Stimulated activated CD8-positive, alpha-beta memory T cell treated with anti-CD3 and anti-CD28 coated beads, Interleukin-15, amount 100 ng/mL, for 4 hours (primary cell): ENCODE measurements at regions not wholly inside any gene's neighbourhood (a gene's known extent, or its start where the extent isn't known, plus 50 kb on each side); places are given as distances from the start of the nearest gene placed in this dataset.
"Not testable (repeated sequence)": the region's sequence is repeated elsewhere in the genome, so short reads cannot be mapped to it uniquely, and the experiment has no call there.

Source experiments
- DNase-seq, 2 donors: peaks; one replicate each; pipeline ENCODE4 v3.0.0-alpha.2; 2020; ENCODE audit warnings: low read depth in 2 of 2

DNA sequence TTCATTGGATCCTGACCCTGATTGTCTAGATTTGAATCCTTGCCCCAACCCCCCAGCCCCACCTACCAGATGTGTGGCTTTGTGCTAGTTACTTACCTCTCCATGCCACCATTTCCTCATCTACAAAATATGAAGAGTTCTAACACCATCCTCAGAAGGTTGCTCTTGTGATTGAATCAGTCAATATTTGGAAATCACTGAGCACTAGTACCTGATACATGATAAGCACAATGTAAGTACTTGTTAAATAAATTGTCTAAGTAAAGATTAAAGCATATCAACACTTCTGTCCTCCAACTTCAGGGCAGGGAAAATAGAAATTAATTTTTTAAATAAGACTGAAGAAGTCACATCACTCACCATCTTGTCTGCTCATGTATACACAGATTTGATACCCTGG is 249.6 kb upstream of the KLF3 start:
- DNase-seq: no peak

DNA sequence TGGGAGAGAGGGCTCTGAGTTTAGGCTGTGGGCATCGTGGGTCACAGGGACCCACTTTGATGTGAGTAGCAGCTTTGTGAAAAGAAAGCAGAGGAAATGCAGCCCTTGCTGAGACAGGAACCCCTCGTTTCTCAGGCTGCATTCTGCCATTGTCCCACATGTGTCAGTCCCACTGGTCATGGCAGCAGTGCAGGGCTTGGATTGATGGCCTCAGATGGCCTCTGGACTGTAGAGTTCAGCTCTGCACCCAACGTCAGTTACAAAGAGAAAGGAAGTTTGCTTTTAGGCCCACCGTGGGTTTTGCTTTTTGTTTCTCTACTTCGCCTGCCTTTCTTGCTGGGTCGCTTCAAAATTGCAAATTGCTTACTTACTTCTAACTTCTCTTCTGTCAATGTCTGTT is 248.3 kb upstream of the KLF3 start:
- no peak for DNase-seq

DNA sequence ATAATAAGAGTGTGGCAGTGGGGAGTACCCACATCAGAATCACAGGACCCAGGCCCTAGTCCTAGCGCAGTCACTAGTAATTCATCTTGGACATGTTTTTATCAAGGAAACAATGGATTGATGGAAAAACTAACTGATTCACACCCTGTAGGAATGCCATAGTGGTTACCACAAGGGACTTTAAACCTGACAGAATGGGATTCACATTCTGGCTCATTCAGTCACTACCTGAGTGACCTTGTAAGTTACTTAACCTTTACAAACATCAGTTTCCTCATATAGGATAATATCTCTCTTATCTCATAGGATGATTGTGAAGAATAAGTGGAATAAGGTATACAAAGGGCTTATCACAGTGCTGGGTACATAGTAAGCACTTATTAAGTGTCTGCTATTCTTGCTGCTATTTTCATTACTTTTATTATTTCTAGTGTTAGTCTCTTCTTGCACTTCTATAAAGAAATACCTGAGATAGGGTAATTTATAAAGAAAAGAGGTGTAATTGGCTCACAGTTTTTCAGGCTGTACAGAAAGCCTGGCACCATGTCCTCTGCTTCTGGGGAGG is 247.5 kb upstream of the KLF3 start:
- no peak for DNase-seq

DNA sequence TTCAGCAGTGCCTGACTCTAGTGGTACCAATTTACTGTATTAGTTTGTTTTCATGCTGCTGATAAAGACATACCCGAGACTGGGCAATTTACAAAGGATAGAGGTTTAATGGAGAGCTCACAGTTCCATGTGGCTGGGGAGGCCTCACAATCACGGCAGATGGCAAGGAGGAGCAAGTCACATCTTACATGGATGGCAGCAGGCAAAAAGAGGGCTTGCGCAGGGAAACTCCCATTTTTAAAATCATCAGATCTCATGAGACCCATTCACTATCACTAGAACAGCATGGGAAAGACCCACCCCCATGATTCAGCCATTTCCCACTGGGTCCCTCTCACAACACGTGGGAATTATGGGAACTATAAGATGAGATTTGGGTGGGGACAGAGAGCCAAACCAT is 243.7 kb upstream of the KLF3 start:
- DNase-seq: not testable (repeated sequence)

DNA sequence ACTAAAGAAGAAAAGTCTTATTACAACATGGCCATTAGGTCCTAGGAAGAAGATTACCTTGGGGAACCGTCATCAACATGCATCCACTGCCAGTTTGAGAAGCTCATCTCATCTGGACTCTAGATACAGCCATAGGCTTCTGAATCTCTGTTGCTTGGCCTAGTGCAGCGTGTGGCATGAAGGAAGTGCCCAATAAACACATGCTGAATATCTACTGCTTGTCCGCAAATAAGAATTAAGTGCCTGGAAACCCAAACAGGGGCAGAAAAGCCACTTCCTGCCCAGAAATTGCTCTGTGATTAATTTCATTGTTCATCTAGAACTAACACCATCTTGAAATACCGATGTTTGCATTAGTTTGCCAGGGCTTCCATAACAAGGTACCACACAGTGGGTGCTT is 241.1 kb upstream of the KLF3 start:
- DNase-seq: no peak

DNA sequence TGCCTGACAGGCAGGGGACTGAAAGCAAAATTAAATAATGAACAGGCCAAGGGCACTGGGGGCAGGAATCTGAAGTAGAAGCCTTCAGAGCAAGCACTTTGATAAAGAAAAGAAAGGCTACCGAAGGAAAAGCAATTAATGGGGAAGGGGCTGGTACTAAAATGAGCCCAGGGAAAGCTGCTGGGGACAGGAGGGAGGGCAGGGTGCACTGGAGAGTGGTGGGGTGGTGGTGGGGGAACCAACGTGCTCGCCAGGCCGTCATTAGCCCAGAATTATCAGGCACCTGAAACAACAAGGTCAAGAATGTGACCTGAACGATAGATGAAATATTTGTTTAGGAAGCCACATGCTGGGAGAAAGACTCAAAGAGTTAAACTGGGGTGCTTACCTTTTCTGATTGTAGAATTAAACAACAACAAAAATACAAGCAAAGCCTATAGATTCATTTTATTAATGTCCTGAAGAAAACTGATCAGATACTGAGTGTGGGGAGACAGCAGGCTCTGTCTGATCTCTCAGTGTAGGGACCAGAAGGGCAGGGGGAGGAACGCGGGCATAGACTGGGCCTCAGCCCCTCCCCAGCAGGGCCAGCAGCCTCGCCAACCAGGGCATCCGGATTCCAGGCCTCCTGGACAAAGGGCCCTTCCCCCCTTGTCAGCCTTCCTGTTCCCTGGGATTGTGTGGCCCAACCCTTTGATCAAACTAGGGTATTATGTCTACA is 239.7 kb upstream of the KLF3 start:
- no peak for DNase-seq

DNA sequence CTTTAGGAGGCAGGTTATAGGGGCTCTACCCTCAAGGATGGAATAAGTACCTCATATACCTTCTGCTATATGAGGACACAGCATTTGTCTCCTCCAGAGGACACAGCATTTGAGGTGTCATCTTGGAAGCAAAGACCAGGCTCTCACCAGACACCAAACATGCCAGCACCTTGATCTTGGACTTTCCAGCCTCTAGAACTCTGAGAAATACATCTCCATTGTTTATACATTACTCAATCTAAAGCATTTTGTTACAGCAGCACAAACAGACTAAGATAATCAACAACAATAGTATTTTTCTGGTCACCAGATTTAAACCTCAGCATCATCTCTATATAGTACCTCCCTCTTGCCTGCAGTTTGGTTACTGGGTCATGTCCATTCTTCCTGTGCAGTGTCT is 237.5 kb upstream of the KLF3 start:
- DNase-seq: no peak

DNA sequence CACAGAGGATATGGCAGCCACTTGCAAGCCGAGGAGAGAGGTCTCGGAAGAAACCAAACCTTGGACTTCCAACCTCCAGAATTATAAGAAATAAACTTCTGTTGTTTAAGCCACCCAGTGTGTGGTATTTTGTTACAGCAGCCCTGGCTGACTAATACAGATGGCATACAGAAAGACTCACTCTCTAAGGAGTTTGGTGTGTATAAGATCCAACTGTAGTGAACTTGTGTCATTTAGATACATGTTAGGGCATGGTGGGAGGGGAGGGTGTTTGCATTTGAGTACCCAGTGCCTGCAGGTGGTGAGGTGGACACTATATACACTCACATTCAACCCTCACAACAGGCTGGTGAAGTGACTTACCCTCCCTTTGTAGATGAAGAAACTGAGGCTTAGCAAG is 233.2 kb upstream of the KLF3 start:
- DNase-seq: no peak

DNA sequence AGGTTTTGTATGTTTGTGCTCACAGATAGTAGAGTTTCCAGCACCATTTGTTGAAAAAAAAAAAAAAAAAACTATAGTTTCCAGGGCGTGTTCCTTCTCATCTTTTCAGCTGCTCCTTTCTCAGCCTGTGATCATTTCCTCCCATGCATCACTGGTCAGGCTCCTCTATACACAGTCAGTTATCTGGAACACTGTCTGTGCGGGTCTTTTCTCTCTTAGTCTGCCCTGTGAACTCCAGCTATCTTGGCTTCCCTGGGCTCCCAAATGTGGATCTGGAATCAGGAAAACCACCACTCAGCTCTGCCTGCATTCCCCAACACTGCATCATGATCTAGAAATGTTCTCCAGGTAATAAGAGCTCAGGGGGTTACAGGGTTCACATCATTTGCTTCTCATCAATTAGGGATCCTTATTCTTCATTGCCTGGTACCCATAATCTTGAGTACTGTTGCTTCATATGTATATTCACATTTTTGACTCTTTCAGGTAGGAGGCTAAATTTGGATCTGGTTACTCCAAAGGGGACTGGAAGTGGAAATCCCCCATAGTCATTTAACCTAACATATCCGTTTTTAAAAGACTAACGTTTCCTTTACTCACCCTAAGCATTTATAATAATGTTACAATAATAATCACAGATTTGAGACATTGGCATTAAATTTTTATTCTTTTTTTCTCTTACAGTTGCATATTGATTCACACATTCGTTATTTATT is 221.8 kb upstream of the KLF3 start:
- no peak for DNase-seq

DNA sequence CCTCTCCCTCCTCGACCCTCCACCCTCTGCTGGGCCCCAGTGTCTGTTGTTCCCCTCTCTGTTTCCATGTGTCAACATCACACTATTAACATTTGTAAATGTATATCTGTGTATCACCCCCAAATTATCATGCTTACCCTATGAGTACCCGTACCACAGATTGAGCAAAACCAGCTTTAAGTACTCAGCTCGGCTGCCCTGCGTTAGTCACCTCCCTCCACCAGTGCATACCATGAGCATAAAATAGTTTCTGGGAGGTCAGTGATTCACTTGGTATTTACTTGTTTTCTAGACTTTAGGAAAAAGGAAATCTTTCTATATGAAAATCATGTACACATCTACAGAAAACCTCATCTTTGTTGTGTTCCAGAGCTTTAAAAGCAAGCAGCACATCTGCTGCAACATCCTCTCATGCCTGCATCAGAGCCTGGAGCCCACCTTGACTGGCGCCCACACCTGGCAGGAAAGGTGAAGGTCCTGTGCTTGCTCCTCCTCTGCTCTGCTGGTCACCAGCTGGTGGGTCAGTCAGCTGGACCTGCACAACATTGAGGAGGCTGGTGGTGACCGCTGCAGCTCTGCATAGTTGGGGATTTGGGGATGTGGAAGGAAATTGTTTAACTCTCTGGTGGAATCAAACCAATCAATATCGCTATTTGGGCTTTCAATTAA is 214.4 kb upstream of the KLF3 start:
- no peak for DNase-seq

DNA sequence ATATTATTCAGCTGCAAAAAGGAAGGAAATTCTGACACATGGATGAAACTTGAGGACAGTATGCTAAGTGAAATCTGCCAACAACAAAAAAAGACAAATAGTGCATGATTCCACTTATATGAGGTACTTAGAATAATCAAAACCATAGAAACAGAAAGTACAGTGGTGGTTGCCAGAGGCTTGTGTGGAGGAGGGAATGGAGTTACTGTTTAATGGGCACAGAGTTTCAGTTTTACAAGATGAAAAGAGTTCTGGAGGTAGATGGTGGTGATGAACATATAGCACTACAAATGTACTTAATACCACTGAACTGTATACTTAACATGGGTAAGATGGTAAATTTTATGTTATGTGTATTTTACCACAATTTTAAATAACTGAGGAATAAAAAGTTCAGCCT is 212.0 kb upstream of the KLF3 start:
- no peak for DNase-seq

DNA sequence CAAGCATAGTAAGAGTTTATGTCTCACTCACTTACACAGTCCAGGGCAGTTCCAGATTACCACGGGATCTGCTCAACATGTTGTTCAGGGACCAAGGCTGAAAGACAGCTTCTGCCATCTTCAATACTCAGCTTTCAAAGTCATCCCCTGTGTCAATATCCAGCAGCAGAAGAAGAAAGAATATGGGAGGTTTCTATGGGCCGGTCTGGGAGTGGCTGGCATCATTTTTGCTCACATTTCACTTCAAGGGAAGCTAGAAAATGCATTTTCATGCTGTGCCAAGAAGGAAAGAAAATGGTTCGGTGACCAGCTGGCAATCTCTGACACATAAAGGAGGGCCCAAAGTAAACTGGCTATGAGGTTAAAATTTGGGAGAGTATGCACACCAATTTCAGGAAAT is 211.5 kb upstream of the KLF3 start:
- DNase-seq: no peak

DNA sequence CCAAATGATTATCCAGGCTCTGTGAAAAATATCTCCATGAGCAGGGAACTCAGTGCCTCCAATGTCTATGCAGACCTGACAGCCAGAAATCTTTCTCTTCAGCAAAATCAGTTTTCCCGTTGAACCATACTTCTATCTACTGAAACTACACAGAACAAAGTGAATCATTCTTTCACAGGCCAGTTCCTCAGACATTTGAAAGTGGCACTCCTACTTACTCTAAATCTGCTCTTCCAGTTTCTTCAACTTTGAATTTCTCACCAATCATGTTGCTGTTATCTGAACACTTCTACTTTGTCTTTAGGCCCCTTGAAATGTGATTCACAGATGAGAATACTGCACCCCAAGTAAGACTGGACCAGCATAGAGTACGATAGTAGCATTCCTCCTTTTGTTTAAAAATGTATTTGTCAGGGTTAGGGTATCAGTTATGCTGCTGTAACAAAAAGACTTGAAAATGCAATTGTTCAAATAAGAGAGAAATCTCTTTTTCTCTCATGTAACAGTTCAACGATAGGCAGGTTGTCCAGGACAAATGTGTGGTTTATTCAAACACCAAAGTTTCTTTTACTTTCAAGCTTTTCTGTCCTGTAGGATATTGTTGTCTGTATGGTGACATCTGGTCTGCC is 210.6 kb upstream of the KLF3 start:
- DNase-seq: no peak

DNA sequence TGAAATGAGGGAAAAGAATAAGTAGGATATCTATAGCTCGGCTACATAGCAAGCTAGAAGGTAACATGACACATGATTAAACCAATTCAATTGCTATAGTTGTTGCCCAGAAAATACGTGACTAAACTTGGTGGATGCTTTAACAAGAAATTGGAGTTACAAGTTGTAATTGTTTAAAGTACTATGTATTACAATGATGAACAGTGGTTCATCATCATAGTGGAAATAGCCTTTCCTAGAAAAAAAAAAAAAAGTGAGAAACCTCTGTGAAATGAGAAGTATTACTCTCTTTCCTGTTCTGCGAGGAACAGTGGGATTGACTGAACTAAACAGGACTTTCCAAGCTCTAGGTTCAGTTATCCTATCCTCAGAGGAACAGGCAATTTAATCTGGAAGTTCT is 209.7 kb upstream of the KLF3 start:
- DNase-seq: no peak

DNA sequence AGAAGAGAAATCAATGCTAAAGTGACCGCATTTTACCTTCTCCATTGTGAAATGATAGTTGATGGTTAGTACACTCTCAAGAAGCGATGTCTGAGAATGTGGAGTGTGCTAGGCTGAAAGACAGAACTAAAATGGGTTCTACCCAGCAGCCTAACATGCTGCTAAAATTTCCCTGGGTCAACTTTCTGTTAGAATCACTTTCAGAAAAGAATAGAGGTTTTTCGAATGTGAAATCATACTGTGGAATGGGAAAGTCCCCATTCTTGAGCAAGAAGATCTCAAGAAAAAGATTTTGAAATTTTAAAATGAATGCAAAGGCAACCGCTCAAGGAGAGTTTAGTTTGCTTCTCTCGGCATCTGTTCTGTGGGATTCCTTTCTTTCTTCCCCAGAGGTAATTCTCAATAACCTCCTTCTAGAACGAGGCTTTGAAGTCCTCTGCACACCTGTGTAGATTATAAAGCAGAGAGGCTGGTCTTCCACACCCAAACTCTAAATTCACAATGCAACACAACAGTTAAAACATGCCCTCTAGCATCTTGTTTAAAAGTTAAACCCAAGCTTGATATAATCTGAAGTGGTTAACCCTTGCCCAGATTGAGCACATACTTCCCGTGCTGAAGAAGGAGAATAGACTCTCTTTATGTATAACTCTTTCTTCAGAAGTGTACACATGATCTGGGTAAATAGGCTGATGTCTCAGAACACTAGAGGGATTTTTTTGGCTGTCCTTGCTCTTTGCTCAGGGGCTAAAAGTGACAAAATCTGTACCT is 208.7 kb upstream of the KLF3 start:
- DNase-seq: no peak

DNA sequence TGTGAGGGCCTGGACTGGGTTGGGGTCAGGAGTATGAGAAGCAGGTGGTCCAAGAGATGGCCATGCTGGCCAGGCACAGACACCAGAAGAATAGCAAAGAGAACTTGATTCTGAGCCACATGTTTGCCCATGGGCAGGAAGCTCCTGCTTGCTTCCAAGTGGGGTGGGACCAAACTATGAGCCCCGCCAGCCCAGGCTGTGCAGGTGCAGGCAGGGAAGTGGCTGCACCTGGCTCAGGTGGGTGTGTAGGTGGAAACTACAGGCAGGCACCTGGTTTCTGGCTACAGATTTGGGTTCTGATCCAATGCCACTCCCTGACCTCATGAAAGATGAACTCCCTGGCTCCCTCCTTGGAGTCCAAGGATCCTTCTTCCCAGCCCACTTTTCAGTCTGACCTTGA is 207.9 kb upstream of the KLF3 start:
- DNase-seq: no peak

DNA sequence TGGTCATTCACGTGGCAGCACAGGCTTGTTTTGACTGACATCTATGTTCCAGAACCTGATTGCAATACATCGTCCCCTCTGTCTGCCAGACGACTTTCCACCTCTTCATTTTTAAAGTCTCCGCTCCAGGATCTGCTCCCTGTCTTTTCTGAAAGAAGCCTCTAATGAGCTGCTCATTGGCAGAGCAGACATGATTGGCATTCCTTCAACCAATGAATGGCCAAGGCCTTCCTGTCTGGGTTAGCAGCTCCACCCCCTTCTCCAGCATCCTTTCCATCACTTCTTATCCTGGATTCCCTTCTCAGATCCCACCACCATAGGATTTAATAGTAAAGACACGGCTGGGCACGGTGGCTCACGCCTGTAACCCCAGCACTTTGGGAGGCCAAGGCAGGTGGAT is 202.7 kb upstream of the KLF3 start:
- no peak for DNase-seq

DNA sequence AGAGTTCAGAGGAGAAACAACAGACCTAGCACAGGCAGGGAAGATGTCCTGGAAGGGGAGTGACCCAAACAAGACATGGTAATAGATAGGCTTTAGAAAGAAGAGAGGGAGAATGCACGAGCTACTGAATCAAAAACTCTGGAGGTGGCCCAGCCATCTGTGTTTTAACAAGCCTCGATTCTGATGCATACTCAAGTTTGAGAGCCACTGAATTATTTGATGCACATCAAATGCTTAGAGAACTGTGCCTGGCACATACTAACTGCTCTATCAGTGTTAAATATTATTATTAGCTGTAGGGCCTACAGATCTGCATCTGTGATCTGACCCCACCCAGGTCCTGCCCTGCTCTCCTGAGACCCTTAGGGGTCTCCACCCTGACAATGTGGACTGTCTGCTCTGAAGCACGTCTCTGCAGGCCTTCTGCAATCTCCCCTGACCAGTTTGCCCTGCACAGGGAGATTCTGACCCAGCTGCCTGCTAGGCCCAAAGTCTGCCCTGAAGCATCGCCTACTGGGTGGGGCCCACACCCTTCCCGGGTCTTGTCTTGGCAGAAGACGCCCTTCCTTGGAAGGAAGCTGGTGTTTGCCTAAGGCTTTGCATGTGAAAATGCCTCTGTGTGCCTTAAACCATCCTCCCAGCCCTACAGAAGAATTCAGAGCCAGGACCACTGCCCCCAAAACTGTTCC is 201.5 kb upstream of the KLF3 start:
- DNase-seq: no peak

DNA sequence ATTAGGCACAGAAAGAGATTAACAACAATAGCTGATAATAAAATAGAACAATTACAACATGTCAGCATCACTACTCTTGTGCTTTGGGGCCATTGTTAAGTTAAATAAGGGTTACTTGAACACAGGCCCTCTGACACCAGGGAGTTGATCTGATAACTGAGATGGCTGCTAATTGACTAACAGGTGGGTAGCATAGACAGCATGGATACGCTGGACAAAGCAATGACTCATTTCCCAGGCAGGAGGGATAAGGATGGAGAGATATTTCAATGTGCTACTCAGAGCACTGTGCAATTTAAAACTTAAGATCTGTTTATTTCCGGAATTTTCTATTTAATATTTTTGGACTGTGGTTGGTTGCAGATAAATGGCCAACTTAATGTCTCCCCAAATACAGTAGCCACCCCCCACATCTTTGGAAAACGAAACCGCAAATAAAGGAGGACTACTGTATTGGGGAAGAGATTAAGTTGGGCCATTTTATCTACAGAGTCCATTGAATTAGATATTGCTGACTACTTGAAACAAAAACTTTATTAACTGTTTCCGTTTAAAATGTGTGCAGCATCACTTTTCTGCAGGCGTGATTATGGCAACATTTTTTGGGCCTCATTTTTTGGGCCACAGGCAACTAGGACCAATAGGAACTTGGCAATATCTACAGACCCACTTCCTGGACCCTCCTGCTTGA is 200.6 kb upstream of the KLF3 start:
- no peak for DNase-seq

DNA sequence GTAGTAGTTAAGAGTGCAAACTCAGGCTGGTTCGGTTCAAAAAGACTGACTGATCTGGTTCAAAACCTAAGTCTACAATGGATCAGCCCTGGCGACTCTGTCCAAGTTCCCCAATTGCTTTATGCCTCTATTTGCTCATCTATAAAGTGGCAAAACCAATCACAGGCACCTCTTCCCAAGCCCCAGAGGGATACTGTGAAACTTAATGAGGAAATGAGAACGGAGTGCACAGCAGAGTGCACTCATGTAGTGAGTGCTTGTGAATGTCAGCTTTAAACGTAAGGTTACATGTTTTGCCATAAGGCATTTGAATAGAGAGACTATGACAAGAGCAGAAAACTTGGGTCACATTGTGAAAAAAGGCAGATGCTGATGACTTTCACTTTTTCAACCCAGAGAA is 199.7 kb upstream of the KLF3 start:
- DNase-seq: no peak
